Rectal smooth muscle tissue (tissue), 1 donor: ENCODE measurements at regions not wholly inside any gene's neighbourhood (a gene's known extent, or its start where the extent isn't known, plus 50 kb on each side); places are given as distances from the start of the nearest gene placed in this dataset.

Experiments used
- H3K27ac ChIP-seq: one replicate; pipeline ENCODE4 v1.7.0; 2013; ENCODE audit warnings: low read depth, low read length, inconsistent platforms
- H3K27me3 ChIP-seq: one replicate; pipeline ENCODE4 v1.7.0; 2013; ENCODE audit warnings: low read length; ENCODE audit not compliant: control insufficient read depth, insufficient read depth
- H3K36me3 ChIP-seq: one replicate; pipeline ENCODE4 v1.7.0; 2013; ENCODE audit warnings: low read length; ENCODE audit not compliant: control insufficient read depth, insufficient read depth
- H3K4me1 ChIP-seq: one replicate; pipeline ENCODE4 v1.7.0; 2013; ENCODE audit warnings: low read length; ENCODE audit not compliant: control insufficient read depth, insufficient read depth
- H3K4me3 ChIP-seq: one replicate; pipeline ENCODE4 v1.7.0; 2013; ENCODE audit warnings: low read length
- H3K9ac ChIP-seq: one replicate; pipeline ENCODE4 v1.7.0; 2013; ENCODE audit warnings: low read length

GRCh38 chr10:10205906-10206305 is 811.8 kb upstream of the CELF2 start:
- no peak overlapping the region for H3K27ac ChIP-seq
- H3K4me1 ChIP-seq = no peaks in the 10 kb centered on the region
- H3K27me3 ChIP-seq = no peaks in the 10 kb centered on the region
- no peaks in the 10 kb centered on the region for H3K36me3 ChIP-seq
- H3K4me3 ChIP-seq = no peak overlapping the region
- H3K9ac ChIP-seq = no peak overlapping the region

GRCh38 chr10:10207538-10207937 is 810.1 kb upstream of the CELF2 start:
- no peak overlapping the region for H3K9ac ChIP-seq
- H3K27me3 ChIP-seq = no peaks in the 10 kb centered on the region
- no peaks in the 10 kb centered on the region for H3K36me3 ChIP-seq
- H3K4me1 ChIP-seq = no peaks in the 10 kb centered on the region
- H3K4me3 ChIP-seq = no peak overlapping the region
- H3K27ac ChIP-seq = no peak overlapping the region

GRCh38 chr10:10208196-10208595 is 809.5 kb upstream of the CELF2 start:
- Histone ChIP-seq H3K27ac (no peak overlapping the region), H3K9ac (no peak overlapping the region), H3K36me3 (no peaks in the 10 kb centered on the region)

GRCh38 chr10:10209167-10209566 is 808.5 kb upstream of the CELF2 start:
- no peaks in the 10 kb centered on the region for H3K4me1 ChIP-seq
- H3K27me3 ChIP-seq = no peaks in the 10 kb centered on the region
- H3K4me3 ChIP-seq = no peak overlapping the region
- no peak overlapping the region for H3K27ac ChIP-seq
- H3K9ac ChIP-seq = no peak overlapping the region
- no peaks in the 10 kb centered on the region for H3K36me3 ChIP-seq

More at GRCh38 chr10:10208196-10208595, 809.5 kb upstream of the CELF2 start:
- H3K27me3 ChIP-seq = no peaks in the 10 kb centered on the region
- H3K4me1 ChIP-seq = no peaks in the 10 kb centered on the region
- no peak overlapping the region for H3K4me3 ChIP-seq

GRCh38 chr10:10211409-10211808 is 806.3 kb upstream of the CELF2 start:
- Histone ChIP-seq H3K4me3 (no peak overlapping the region), H3K4me1 (no peaks in the 10 kb centered on the region), H3K36me3 (no peaks in the 10 kb centered on the region), H3K27ac (no peak overlapping the region), H3K9ac (no peak overlapping the region), H3K27me3 (no peaks in the 10 kb centered on the region)

GRCh38 chr10:10213237-10213636 is 804.4 kb upstream of the CELF2 start:
- Histone ChIP-seq H3K4me1 (no peaks in the 10 kb centered on the region), H3K9ac (no peak overlapping the region), H3K4me3 (no peak overlapping the region), H3K27ac (no peak overlapping the region), H3K36me3 (no peaks in the 10 kb centered on the region), H3K27me3 (no peaks in the 10 kb centered on the region)

- Histone ChIP-seq H3K27me3 (no peaks in the 10 kb centered on the region), H3K36me3 (no peaks in the 10 kb centered on the region), H3K27ac (no peak overlapping the region), H3K4me1 (no peaks in the 10 kb centered on the region), H3K9ac (no peak overlapping the region), H3K4me3 (no peak overlapping the region)
Observed at GRCh38 chr10:10222304-10222841, 795.3 kb upstream of the CELF2 start.

- no peak overlapping the region for H3K9ac ChIP-seq
- H3K4me1 ChIP-seq = no peaks in the 10 kb centered on the region
- no peaks in the 10 kb centered on the region for H3K27me3 ChIP-seq
- H3K27ac ChIP-seq = no peak overlapping the region
- no peak overlapping the region for H3K4me3 ChIP-seq
- no peaks in the 10 kb centered on the region for H3K36me3 ChIP-seq
Observed at GRCh38 chr10:10223131-10223530, 794.5 kb upstream of the CELF2 start.

- no peaks in the 10 kb centered on the region for H3K27me3 ChIP-seq
- H3K4me3 ChIP-seq = no peak overlapping the region
- H3K36me3 ChIP-seq = no peaks in the 10 kb centered on the region
Observed at GRCh38 chr10:10225136-10225676, 792.5 kb upstream of the CELF2 start.

GRCh38 chr10:10233229-10233628 is 784.4 kb upstream of the CELF2 start:
- no peak overlapping the region for H3K27ac ChIP-seq
- H3K36me3 ChIP-seq = no peaks in the 10 kb centered on the region
- H3K27me3 ChIP-seq = no peaks in the 10 kb centered on the region
- no peak overlapping the region for H3K9ac ChIP-seq
- no peaks in the 10 kb centered on the region for H3K4me1 ChIP-seq
- H3K4me3 ChIP-seq = no peak overlapping the region

More at GRCh38 chr10:10225136-10225676, 792.5 kb upstream of the CELF2 start:
- Histone ChIP-seq H3K9ac (no peak overlapping the region), H3K4me1 (no peaks in the 10 kb centered on the region), H3K27ac (no peak overlapping the region)

GRCh38 chr10:10235003-10235402 is 782.7 kb upstream of the CELF2 start:
- Histone ChIP-seq H3K9ac (no peak overlapping the region), H3K4me1 (no peaks in the 10 kb centered on the region), H3K27ac (no peak overlapping the region), H3K27me3 (no peaks in the 10 kb centered on the region), H3K4me3 (no peak overlapping the region), H3K36me3 (no peaks in the 10 kb centered on the region)

GRCh38 chr10:10247585-10247984 is 770.1 kb upstream of the CELF2 start:
- no peak overlapping the region for H3K27ac ChIP-seq
- no peak overlapping the region for H3K9ac ChIP-seq
- H3K4me1 ChIP-seq = no peaks in the 10 kb centered on the region
- H3K4me3 ChIP-seq = no peak overlapping the region
- no peaks in the 10 kb centered on the region for H3K36me3 ChIP-seq
- no peaks in the 10 kb centered on the region for H3K27me3 ChIP-seq

GRCh38 chr10:10256860-10257259 is 760.8 kb upstream of the CELF2 start:
- H3K36me3 ChIP-seq = no peaks in the 10 kb centered on the region
- H3K27ac ChIP-seq = no peak overlapping the region
- H3K4me3 ChIP-seq = no peak overlapping the region
- no peaks in the 10 kb centered on the region for H3K4me1 ChIP-seq
- H3K9ac ChIP-seq = no peak overlapping the region
- no peaks in the 10 kb centered on the region for H3K27me3 ChIP-seq
